HEK293 (cell line): ENCODE measurements at regions not wholly inside any gene's neighbourhood (a gene's known extent, or its start where the extent isn't known, plus 50 kb on each side); places are given as distances from the start of the nearest gene placed in this dataset.
A peak's percentile ranks its signal among the peaks of the same experiment; 100 is the strongest.

Experiments used
- CTCF ChIP-seq: fragments of 450-650 bp; formaldehyde crosslinking; IDR thresholded peaks from 2 replicates; pipeline ENCODE4 v1.5.1; 2016; ENCODE audit warnings: missing biosample characterization, missing genetic modification characterization
- KLF16 ChIP-seq: fragments of 450-650 bp; formaldehyde crosslinking; IDR thresholded peaks from 2 replicates; pipeline ENCODE4 v1.5.1; 2017; ENCODE audit warnings: missing biosample characterization, missing genetic modification characterization
- PRDM4 ChIP-seq: fragments of 450-650 bp; formaldehyde crosslinking; IDR thresholded peaks from 2 replicates; pipeline ENCODE4 v1.5.1; 2017; ENCODE audit warnings: missing biosample characterization, missing genetic modification characterization
- TCF7L2 ChIP-seq: IDR thresholded peaks from 2 replicates; pipeline ENCODE4 v1.6.1; 2011; ENCODE audit warnings: low read depth, mild to moderate bottlenecking, inconsistent platforms, low read length, moderate library complexity, borderline replicate concordance
- ZNF18 ChIP-seq: fragments of 450-650 bp; formaldehyde crosslinking; IDR thresholded peaks from 2 replicates; pipeline ENCODE4 v1.5.1; 2016; ENCODE audit warnings: missing biosample characterization, missing genetic modification characterization
- ZNF280D ChIP-seq: fragments of 450-650 bp; formaldehyde crosslinking; IDR thresholded peaks from 2 replicates; pipeline ENCODE4 v1.5.1; 2016; ENCODE audit warnings: missing biosample characterization, missing genetic modification characterization
- ZNF311 ChIP-seq: fragments of 450-650 bp; formaldehyde crosslinking; IDR thresholded peaks from 2 replicates; pipeline ENCODE4 v1.5.1; 2017; ENCODE audit warnings: missing biosample characterization, missing genetic modification characterization, borderline replicate concordance
- ZNF37A ChIP-seq: fragments of 450-650 bp; IDR thresholded peaks from 2 replicates; pipeline ENCODE4 v1.5.1; 2018; ENCODE audit warnings: missing biosample characterization, missing genetic modification characterization

- TF ChIP-seq KLF16 (tag by site-specific recombination) (no peak), CTCF (tag by site-specific recombination) (no peak), ZNF37A (tag by site-specific recombination) (no peak), TCF7L2 (no peak), ZNF18 (tag by site-specific recombination) (0 out of 2 replicates have a peak, but pooled peaks have one; percentile 21), ZNF311 (no peak), ZNF280D (no peak), PRDM4 (tag by site-specific recombination) (no peak)
These were observed 60.0 kb downstream of the NCOR2 start for GRCh38 chr12:124507188-124508109.
